ENCODE measurements at regions not wholly inside any gene's neighbourhood (a gene's known extent, or its start where the extent isn't known, plus 50 kb on each side); places are given as distances from the start of the nearest gene placed in this dataset.
"Not testable (repeated sequence)": the region's sequence is repeated elsewhere in the genome, so short reads cannot be mapped to it uniquely, and the experiment has no call there.

DNA sequence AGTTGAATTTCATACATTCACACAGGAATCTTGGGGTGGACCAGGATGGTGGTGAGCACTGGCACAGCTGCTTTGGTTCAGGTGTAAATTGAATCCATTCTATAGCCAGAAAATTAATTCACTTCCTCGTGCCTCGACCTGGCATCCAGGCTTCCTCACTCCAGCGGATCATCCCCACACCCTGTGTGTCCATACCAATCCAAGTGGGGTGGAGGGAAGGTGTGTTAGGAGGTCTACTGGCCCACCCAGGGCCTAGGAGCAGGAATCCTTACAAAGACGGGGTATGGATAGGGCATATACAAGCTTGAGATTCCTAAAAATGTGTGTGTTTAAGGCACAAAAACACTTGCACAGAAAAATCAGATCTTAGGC, 81.8 kb upstream of the SLC24A3 start:
- Histone ChIP-seq H3K79me2 (ENCODE audit: low read length) (no peaks in the 10 kb centered on the region), H3K36me3 (replicated peaks; ENCODE audit: insufficient read depth, low read length) (no peaks in the 10 kb centered on the region), H3K4me1 (ENCODE audit: low read length) (no peaks in the 10 kb centered on the region), H3F3A (ENCODE audit: insufficient read depth, low read length) (no peaks in the 10 kb centered on the region), H3K27me3 (replicated peaks; ENCODE audit: insufficient read depth, low read length) (no peaks in the 10 kb centered on the region), H3K9ac (ENCODE audit: low read length) (no peak overlapping the region), H4K20me1 (ENCODE audit: insufficient read depth, low read length) (no peaks in the 10 kb centered on the region), H3K27ac (ENCODE audit: low read length) (no peak overlapping the region), H3K4me3 (ENCODE audit: low read length) (no peak overlapping the region), H3K9me3 (replicated peaks; ENCODE audit: insufficient read depth, low read length) (no peaks in the 10 kb centered on the region), H2AFZ (ENCODE audit: low read length) (no peak overlapping the region), H3K4me2 (ENCODE audit: low read depth, low read length) (no peak overlapping the region), H3K9me2 (replicated peaks; ENCODE audit: insufficient read depth, low read length) (no peaks in the 10 kb centered on the region)
- DNase-seq = no peak
- no peak for TF ChIP-seq EZH2 (optimal IDR thresholded peaks at IDR 0.05; ENCODE audit: low read depth, low read length)
- TF ChIP-seq, protein P1, sequence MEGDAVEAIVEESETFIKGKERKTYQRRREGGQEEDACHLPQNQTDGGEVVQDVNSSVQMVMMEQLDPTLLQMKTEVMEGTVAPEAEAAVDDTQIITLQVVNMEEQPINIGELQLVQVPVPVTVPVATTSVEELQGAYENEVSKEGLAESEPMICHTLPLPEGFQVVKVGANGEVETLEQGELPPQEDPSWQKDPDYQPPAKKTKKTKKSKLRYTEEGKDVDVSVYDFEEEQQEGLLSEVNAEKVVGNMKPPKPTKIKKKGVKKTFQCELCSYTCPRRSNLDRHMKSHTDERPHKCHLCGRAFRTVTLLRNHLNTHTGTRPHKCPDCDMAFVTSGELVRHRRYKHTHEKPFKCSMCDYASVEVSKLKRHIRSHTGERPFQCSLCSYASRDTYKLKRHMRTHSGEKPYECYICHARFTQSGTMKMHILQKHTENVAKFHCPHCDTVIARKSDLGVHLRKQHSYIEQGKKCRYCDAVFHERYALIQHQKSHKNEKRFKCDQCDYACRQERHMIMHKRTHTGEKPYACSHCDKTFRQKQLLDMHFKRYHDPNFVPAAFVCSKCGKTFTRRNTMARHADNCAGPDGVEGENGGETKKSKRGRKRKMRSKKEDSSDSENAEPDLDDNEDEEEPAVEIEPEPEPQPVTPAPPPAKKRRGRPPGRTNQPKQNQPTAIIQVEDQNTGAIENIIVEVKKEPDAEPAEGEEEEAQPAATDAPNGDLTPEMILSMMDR (IDR thresholded peaks at IDR 0.05; ENCODE audit: low read length) = no peak
- no peak for TF ChIP-seq EZH2phosphoT487 (IDR thresholded peaks at IDR 0.05; ENCODE audit: low read length)

DNA sequence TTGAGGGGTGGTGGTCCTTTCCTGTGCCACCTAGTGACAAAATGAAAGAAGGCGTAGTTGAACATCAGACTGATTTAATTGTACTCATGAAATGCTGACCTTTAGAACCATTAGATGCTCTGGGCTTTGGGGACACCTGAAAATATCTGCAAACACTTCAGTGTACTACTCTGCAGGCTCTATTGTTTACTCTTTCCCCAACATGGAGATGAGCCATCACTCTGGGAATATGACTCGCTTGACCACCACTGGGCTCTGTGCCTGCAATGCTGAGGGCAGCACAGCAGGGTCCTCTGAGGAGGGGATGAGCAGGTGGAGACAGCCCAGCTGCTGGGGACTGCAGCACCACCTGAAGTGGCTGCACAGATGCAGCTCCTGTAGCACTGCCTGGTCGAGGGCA, 74.8 kb upstream of the SLC24A3 start:
- no peak overlapping the region for H3K4me3 ChIP-seq (ENCODE audit: low read length)
- H3K4me1 ChIP-seq (ENCODE audit: low read length) = no peaks in the 10 kb centered on the region
- no peaks in the 10 kb centered on the region for H3K36me3 ChIP-seq (replicated peaks; ENCODE audit: insufficient read depth, low read length)
- no peak for DNase-seq
- H3K79me2 ChIP-seq (ENCODE audit: low read length) = no peaks in the 10 kb centered on the region
- TF ChIP-seq, protein P1 (IDR thresholded peaks at IDR 0.05; ENCODE audit: low read length) = no peak
- TF ChIP-seq EZH2 (optimal IDR thresholded peaks at IDR 0.05; ENCODE audit: low read depth, low read length) = no peak
- no peak for TF ChIP-seq EZH2phosphoT487 (IDR thresholded peaks at IDR 0.05; ENCODE audit: low read length)
- H3K27me3 ChIP-seq (replicated peaks; ENCODE audit: insufficient read depth, low read length) = no peaks in the 10 kb centered on the region
- no peaks in the 10 kb centered on the region for H3K9me2 ChIP-seq (replicated peaks; ENCODE audit: insufficient read depth, low read length)
- no peak overlapping the region for H3K9ac ChIP-seq (ENCODE audit: low read length)
- no peak overlapping the region for H3K27ac ChIP-seq (ENCODE audit: low read length)
- no peaks in the 10 kb centered on the region for H3K9me3 ChIP-seq (replicated peaks; ENCODE audit: insufficient read depth, low read length)
- H3F3A ChIP-seq (ENCODE audit: insufficient read depth, low read length) = no peaks in the 10 kb centered on the region
- H4K20me1 ChIP-seq (ENCODE audit: insufficient read depth, low read length) = no peaks in the 10 kb centered on the region
- no peak overlapping the region for H2AFZ ChIP-seq (ENCODE audit: low read length)
- no peak overlapping the region for H3K4me2 ChIP-seq (ENCODE audit: low read depth, low read length)

DNA sequence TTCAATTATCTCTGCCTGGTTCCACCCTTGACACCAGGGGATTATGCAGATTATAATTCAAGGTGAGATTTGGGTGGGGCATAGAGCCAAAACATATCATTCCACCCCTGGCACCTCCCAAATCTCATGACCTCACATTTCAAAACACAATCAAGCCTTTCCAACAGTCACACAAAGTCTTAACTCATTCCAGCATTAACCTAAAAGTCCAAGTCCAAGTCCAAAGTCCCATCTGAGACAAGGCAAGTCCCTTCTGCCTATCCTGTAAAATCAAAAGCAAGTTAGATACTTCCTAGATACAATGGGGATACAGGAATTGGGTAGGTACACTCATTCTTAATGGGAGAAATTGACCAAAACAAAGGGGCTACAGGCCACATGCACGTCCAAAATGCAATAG, 73.7 kb upstream of the SLC24A3 start:
- no peak for DNase-seq

DNA sequence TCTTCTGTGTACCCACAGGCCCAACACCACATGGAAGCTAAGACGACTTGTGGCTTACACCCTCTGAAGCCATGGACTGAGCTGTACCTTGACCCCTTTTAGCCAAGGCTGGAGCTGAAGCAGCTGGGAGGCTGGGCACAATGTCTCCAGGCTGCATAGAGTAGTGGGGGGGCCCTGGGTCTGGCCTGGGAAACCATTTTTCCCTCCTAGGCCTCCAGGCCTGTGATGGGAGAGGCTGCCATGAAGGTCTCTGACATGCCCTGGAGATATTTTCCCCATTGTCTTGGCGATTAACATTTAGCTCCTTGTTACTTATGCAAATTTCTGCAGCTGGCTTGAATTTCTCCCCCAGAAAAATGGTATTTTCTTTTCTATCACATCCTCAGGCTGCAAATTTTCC, 72.9 kb upstream of the SLC24A3 start:
- H2AFZ ChIP-seq (ENCODE audit: low read length); H3K36me3 ChIP-seq (replicated peaks; ENCODE audit: insufficient read depth, low read length); H3K9ac ChIP-seq (ENCODE audit: low read length); H4K20me1 ChIP-seq (ENCODE audit: insufficient read depth, low read length); H3K27ac ChIP-seq (ENCODE audit: low read length); H3K4me3 ChIP-seq (ENCODE audit: low read length); H3K27me3 ChIP-seq (replicated peaks; ENCODE audit: insufficient read depth, low read length); H3K79me2 ChIP-seq (ENCODE audit: low read length); H3K9me2 ChIP-seq (replicated peaks; ENCODE audit: insufficient read depth, low read length); H3K9me3 ChIP-seq (replicated peaks; ENCODE audit: insufficient read depth, low read length); DNase-seq; H3K4me2 ChIP-seq (ENCODE audit: low read depth, low read length); H3F3A ChIP-seq (ENCODE audit: insufficient read depth, low read length); H3K4me1 ChIP-seq (ENCODE audit: low read length): not testable (repeated sequence)

More for the DNA sequence above, 73.7 kb upstream of the SLC24A3 start:
- no peaks in the 10 kb centered on the region for H3K9me2 ChIP-seq (replicated peaks; ENCODE audit: insufficient read depth, low read length)
- no peaks in the 10 kb centered on the region for H3F3A ChIP-seq (ENCODE audit: insufficient read depth, low read length)
- no peak overlapping the region for H3K9ac ChIP-seq (ENCODE audit: low read length)
- H3K4me1 ChIP-seq (ENCODE audit: low read length) = no peaks in the 10 kb centered on the region
- no peaks in the 10 kb centered on the region for H3K79me2 ChIP-seq (ENCODE audit: low read length)
- no peak overlapping the region for H3K4me2 ChIP-seq (ENCODE audit: low read depth, low read length)
- H3K27me3 ChIP-seq (replicated peaks; ENCODE audit: insufficient read depth, low read length) = no peaks in the 10 kb centered on the region
- H3K36me3 ChIP-seq (replicated peaks; ENCODE audit: insufficient read depth, low read length) = no peaks in the 10 kb centered on the region
- no peak overlapping the region for H2AFZ ChIP-seq (ENCODE audit: low read length)
- H3K27ac ChIP-seq (ENCODE audit: low read length) = no peak overlapping the region
- H3K9me3 ChIP-seq (replicated peaks; ENCODE audit: insufficient read depth, low read length) = no peaks in the 10 kb centered on the region
- H4K20me1 ChIP-seq (ENCODE audit: insufficient read depth, low read length) = no peaks in the 10 kb centered on the region
- TF ChIP-seq EZH2 (optimal IDR thresholded peaks at IDR 0.05; ENCODE audit: low read depth, low read length) (no peak), EZH2phosphoT487 (IDR thresholded peaks at IDR 0.05; ENCODE audit: low read length) (no peak)
- TF ChIP-seq, protein P1 (IDR thresholded peaks at IDR 0.05; ENCODE audit: low read length) = no peak
- no peak overlapping the region for H3K4me3 ChIP-seq (ENCODE audit: low read length)

Data from MM.1S (cell line).